KOPT-K1 (cell line): ENCODE measurements at regions not wholly inside any gene's neighbourhood (a gene's known extent, or its start where the extent isn't known, plus 50 kb on each side); places are given as distances from the start of the nearest gene placed in this dataset.

Experiments
- H3K27ac ChIP-seq: fragments of 200-600 bp; sonication (generic); 2 replicates; pipeline ENCODE4 v1.5.1; 2016; ENCODE audit warnings: antibody characterized with exemption, mild to moderate bottlenecking, low read depth, low read length; ENCODE audit not compliant: poor library complexity, severe bottlenecking
- H3K36me3 ChIP-seq: fragments of 200-600 bp; sonication (generic); 2 replicates; pipeline ENCODE4 v1.5.1; 2017; ENCODE audit warnings: antibody characterized with exemption, mild to moderate bottlenecking, low read length, moderate library complexity; ENCODE audit not compliant: insufficient read depth
- H3K9me3 ChIP-seq: fragments of 200-600 bp; sonication (generic); 2 replicates; pipeline ENCODE4 v1.5.1; 2017; ENCODE audit warnings: antibody characterized with exemption, low read length, mild to moderate bottlenecking; ENCODE audit not compliant: insufficient read depth, poor library complexity, severe bottlenecking

- H3K36me3 ChIP-seq, result no peaks in the 10 kb centered on the region
- H3K9me3 ChIP-seq, result no peaks in the 10 kb centered on the region
- no peak overlapping the region for H3K27ac ChIP-seq
Observed at GRCh38 chr15:94893091-94893490, 661.7 kb downstream of the MCTP2 start.

- Histone ChIP-seq H3K9me3 (no peaks in the 10 kb centered on the region), H3K36me3 (no peaks in the 10 kb centered on the region), H3K27ac (no peak overlapping the region)
Observed at GRCh38 chr15:94894056-94894455, 662.7 kb downstream of the MCTP2 start.

DNA sequence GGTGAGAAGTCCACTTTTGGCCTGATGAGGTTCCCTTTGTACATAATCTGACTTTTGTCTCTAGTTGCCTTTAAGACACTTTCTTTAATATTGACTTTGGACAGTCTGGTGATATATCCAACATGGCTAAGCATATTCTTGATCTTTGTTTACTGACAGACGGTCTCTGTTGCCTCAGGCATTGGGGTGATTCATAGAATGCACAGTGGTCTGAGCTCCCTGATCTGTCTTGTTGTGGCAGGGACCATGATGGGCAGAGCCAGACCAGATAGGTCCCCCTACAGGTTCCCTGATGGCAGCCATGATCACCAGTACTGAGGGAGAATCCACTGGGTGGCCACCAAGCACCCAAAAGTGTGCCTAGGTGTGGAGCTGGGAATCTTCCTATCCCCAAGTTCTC lies 678.1 kb downstream of the MCTP2 start:
- H3K36me3 ChIP-seq, result no peaks in the 10 kb centered on the region
- H3K9me3 ChIP-seq, result no peaks in the 10 kb centered on the region
- H3K27ac ChIP-seq, result no peak overlapping the region

DNA sequence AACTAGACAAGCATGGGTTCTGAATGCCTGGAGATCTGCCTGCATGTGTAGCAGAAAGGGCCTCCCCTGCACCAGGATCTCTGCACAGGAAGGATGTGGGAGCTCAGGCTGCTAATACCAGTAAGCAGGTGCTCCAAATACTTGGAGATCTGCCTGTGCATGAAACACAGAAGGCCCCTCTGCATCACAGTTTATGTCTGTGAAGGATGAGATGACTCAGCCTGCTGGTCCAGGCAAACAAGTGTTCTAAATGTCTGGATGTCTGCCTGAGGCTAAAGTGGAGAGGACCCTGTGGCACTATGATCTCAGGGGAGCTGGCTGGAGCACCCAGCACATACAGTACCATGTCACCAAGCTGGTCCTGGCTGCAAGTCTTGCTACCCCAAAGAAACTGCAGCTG lies 678.8 kb downstream of the MCTP2 start:
- H3K9me3 ChIP-seq, result no peaks in the 10 kb centered on the region
- no peaks in the 10 kb centered on the region for H3K36me3 ChIP-seq
- no peak overlapping the region for H3K27ac ChIP-seq

GRCh38 chr15:94912760-94913159 lies 681.4 kb downstream of the MCTP2 start:
- Histone ChIP-seq H3K36me3 (no peaks in the 10 kb centered on the region), H3K9me3 (no peaks in the 10 kb centered on the region), H3K27ac (no peak overlapping the region)

DNA sequence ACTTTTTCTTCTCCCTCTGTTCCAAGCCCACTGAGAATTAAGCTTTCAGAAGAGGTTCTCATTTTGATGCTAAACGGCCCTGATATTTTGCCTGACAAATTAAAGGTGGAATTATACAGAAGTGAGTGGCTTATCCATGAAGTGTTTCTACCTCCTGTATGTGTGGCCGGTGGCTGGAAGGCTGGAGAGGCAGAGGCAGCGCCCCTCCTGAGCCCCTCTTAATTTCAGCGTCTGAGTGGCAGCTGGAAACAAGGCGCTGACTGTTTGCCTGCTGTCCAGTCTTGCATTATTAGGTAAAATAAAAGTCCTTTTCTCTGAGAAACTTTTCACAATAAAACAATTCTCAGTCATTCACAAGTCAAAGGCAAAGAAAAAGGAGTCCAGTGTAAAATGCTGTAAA lies 685.7 kb downstream of the MCTP2 start:
- no peaks in the 10 kb centered on the region for H3K9me3 ChIP-seq
- H3K36me3 ChIP-seq, result no peaks in the 10 kb centered on the region
- H3K27ac ChIP-seq, result no peak overlapping the region

- H3K36me3 ChIP-seq, result no peaks in the 10 kb centered on the region
Observed at GRCh38 chr15:94921936-94922335, 690.6 kb downstream of the MCTP2 start.

GRCh38 chr15:94924057-94924456 lies 692.7 kb downstream of the MCTP2 start:
- no peaks in the 10 kb centered on the region for H3K9me3 ChIP-seq
- no peaks in the 10 kb centered on the region for H3K36me3 ChIP-seq
- H3K27ac ChIP-seq, result no peak overlapping the region

More at GRCh38 chr15:94921936-94922335, 690.6 kb downstream of the MCTP2 start:
- H3K27ac ChIP-seq, result no peak overlapping the region
- no peaks in the 10 kb centered on the region for H3K9me3 ChIP-seq

DNA sequence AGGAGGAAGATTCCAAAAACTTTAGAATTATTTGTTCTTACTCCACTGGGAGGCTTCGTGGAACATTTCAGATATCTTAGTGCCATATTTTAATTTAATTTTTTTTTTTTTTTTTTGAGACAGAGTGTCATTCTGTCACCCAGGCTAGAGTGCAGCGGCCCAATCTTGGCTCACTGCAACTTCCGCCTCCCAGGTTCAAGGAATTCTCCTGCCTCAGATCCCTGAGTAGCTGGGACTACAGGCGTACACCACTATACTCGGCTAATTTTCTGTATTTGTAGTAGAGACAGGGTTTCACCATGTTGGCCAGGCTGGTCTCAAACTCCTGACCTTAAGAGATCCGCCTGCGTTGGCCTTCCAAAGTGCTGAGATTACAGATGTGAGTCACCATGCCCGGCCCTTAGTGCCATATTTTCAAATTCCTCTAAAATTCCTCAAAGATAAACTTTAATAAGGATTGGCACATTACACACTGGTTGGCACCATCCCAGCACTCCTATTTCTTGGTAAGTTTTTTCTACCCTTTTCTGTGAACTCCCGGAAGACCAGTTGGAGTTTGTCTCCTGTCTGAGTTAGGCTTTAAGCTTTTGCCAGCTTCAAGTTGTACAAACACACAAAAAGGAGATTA lies 693.7 kb downstream of the MCTP2 start:
- Histone ChIP-seq H3K9me3 (no peaks in the 10 kb centered on the region), H3K36me3 (no peaks in the 10 kb centered on the region)

DNA sequence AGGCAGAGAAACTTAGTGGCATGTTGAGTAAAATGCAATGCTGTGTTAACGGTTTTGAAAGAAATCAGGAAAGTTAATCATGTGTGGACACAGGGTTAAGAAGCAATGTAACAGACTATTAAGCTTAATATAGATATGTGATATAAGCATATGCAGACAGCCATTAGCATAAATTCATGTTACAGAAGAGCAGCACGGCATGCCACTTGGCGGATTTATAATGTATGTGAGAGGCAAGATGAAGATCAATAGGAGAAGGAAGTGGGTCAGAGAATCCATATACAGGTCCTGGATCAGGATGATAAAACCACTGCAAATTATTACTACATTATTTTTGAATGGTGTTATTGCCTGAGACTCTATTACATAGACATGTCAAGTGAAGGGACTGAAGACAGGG lies 694.3 kb downstream of the MCTP2 start:
- Histone ChIP-seq H3K36me3 (no peaks in the 10 kb centered on the region), H3K27ac (no peak overlapping the region), H3K9me3 (no peaks in the 10 kb centered on the region)

More for the DNA sequence above, 693.7 kb downstream of the MCTP2 start:
- H3K27ac ChIP-seq, result no peak overlapping the region

- no peak overlapping the region for H3K27ac ChIP-seq
- no peaks in the 10 kb centered on the region for H3K36me3 ChIP-seq
- H3K9me3 ChIP-seq, result no peaks in the 10 kb centered on the region
Observed at GRCh38 chr15:94927003-94927402, 695.6 kb downstream of the MCTP2 start.

GRCh38 chr15:94929282-94929681 lies 697.9 kb downstream of the MCTP2 start:
- H3K27ac ChIP-seq, result no peak overlapping the region
- no peaks in the 10 kb centered on the region for H3K36me3 ChIP-seq
- H3K9me3 ChIP-seq, result no peaks in the 10 kb centered on the region

DNA sequence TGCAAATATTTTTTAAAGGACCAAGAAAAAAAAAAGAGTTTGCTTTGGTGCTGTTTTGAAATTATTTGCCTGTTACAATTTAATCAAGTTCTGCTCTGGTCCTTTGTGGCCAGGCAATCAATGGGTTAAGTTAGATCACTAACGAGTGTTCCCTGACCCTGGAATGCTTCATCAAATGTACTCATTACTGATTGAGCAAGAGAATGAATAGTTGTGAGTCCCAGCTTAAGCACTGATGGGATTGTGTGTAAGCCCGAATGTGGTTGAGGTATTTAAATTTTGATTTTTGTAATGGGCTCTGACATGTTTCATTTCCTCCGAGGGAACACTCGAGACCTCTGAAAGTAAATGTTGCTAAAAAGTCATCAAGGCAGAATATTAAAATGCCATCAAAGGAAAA lies 699.1 kb downstream of the MCTP2 start:
- Histone ChIP-seq H3K36me3 (no peaks in the 10 kb centered on the region), H3K27ac (no peak overlapping the region)

GRCh38 chr15:94930960-94931359 lies 699.6 kb downstream of the MCTP2 start:
- H3K27ac ChIP-seq, result no peak overlapping the region
- no peaks in the 10 kb centered on the region for H3K36me3 ChIP-seq
- no peaks in the 10 kb centered on the region for H3K9me3 ChIP-seq

More for the DNA sequence above, 699.1 kb downstream of the MCTP2 start:
- H3K9me3 ChIP-seq, result no peaks in the 10 kb centered on the region

DNA sequence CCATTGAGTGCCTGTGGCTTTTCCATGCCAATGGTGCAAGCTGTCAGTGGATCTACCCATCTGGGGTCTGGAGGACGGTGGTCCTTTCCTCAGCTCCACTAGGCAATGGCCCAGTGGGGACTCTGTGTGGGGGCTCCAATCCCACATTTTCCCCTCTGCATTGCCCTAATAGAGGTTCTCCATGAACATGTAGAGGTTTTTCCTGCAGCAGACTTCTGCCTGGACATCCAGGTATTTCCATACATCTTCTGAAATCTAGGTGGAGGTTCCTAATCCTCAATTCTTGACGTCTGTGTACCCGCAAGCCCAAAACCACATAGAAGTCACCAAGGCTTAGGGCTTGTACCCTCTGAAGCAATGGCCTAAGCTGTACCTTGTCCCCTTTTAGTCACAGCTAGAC lies 703.1 kb downstream of the MCTP2 start:
- Histone ChIP-seq H3K27ac (no peak overlapping the region), H3K9me3 (no peaks in the 10 kb centered on the region), H3K36me3 (no peaks in the 10 kb centered on the region)

- no peak overlapping the region for H3K27ac ChIP-seq
Observed at GRCh38 chr15:94937242-94937641, 705.9 kb downstream of the MCTP2 start.

More at GRCh38 chr15:94937242-94937641, 705.9 kb downstream of the MCTP2 start:
- Histone ChIP-seq H3K36me3 (no peaks in the 10 kb centered on the region), H3K9me3 (no peaks in the 10 kb centered on the region)
